CD4-positive, alpha-beta T cell treated with Interleukin-17A for 4 hours (primary cell): ENCODE measurements at regions not wholly inside any gene's neighbourhood (a gene's known extent, or its start where the extent isn't known, plus 50 kb on each side); places are given as distances from the start of the nearest gene placed in this dataset.
"Not testable (repeated sequence)": the region's sequence is repeated elsewhere in the genome, so short reads cannot be mapped to it uniquely, and the experiment has no call there.

Source experiments
- DNase-seq: peaks from one replicate; pipeline ENCODE4 v3.0.0-alpha.2; 2020; ENCODE audit warnings: mixed read lengths

DNA sequence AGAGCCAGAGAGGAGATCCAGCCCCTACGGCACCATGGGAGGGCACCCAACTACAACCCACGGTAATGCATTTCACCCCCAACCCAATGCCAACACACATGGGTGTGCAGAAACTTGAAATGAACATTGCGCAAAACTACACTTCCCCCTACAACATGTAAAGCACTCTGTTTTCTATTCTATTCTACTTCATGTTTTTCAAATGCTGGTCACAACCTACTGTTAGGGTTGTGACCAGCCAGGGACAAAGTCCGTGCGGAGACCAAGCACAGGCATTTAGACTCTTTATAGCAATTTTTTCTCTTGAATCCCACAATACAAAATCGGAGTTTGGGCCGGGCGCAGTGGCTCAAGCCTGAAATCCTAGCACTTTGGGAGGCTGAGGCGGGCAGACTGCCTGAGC, 90.6 kb downstream of the MRPL14 start:
- no peak for DNase-seq

DNA sequence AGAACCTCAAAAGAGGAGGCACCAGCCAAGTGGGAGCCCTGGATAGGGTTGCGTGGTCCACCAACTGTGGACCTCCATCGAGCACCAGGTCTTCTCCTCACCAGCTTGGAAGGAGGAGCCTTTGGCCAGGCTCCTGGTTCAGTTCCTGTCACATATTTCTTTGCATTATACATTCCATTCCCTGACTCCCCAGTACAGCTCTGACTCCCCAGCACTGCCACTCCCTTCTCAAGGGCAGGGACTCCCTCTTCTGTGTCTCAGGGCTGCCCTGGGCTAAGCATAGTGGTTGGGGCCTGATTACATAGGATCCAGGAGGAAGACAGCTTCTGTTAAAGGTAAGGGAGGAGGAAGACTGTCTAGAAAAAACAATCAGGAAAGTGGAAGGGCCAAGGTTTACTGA, 91.1 kb downstream of the MRPL14 start:
- DNase-seq: no peak

DNA sequence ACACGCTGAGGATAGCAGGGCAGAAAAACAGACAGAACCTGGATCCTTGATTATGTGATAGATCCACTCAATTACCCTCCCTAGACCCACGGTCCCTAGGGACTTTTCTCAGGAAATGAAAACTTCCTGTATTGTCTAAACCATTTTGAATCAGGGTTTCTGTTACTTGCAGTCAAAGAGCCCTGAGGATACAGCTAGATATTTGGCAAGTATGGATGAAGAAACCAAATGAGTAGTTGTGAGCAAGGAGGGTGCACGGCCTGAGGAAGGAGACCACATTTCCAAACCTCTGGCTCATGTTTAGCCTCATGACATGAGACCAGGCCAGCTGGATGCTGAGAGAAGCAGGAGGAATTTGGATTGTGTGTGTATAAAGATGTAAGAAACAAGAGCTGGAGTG, 91.6 kb downstream of the MRPL14 start:
- DNase-seq: no peak

DNA sequence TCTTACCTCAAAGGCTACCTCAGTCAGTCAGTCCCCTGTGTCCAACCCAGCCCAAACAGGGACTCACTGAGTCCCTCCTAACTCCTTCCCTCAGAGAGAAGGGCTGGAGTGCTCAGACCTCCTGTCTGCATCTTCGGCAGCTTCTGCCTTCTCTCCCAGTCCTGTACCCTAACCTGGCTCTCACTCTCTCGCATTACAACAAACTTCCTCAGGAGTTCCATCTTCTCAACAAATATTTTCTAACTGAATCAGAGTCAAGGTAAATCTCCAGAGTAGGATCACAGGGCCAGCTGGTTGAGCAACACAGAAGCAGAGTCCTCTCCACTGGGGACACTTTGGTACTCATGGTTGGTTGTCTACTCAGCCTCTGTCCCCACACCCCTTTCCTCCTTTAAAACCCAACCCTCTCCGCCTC, 92.3 kb downstream of the MRPL14 start:
- no peak for DNase-seq

DNA sequence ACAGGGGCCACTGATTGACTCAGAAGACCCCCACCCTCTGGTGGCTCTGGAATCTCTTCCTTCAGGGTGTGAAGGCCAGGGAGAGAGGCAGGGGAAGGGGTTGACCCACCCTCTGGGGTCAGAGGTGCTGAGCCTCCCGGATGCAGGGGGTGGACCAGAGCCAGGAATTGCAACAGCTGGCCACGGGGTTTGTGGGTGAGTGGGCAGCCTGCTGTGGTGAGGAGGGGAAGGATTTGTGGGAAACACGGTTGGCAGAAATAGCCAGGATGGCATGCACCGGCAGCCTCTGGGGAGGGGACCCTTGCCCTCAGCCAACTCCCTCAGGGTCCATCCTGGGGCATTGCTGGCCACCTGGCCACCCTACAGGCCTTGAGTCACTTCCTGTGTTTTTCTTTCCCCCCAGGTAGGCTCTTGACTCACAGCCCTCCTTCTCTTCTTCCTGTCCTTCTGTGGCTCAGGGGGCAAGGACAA, 92.8 kb downstream of the MRPL14 start:
- no peak for DNase-seq

DNA sequence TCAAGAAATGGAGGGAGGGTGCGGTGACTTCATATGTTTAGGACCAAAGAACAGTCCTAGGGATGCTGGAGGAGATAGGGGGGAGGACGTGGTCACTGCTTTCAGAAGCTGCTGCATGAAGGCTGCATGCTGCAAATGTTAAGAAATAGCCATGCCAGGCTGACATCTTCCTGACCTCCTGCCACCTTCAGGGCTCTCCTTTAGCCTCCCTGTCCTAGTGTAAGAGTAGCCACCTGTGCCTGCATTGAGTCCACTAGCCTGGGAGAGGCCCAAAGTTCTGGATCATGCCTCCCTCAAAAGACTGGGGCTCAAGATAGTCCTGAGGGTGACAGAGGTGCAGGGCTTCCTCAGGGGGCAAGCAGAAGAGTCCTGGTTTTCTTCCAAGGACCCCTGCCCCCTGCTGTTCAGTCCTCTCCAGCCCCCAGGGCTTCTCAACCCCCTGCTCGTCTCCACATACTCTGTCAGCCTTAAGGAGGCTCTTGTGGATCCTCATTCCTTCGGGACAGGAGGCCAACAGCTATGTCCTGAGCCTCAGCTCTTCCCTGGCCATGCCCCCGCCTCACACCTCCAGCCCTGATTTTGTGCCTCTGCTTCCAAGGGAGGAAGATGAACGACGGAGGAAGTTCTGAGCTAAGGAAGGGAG, 96.3 kb downstream of the MRPL14 start:
- no peak for DNase-seq

DNA sequence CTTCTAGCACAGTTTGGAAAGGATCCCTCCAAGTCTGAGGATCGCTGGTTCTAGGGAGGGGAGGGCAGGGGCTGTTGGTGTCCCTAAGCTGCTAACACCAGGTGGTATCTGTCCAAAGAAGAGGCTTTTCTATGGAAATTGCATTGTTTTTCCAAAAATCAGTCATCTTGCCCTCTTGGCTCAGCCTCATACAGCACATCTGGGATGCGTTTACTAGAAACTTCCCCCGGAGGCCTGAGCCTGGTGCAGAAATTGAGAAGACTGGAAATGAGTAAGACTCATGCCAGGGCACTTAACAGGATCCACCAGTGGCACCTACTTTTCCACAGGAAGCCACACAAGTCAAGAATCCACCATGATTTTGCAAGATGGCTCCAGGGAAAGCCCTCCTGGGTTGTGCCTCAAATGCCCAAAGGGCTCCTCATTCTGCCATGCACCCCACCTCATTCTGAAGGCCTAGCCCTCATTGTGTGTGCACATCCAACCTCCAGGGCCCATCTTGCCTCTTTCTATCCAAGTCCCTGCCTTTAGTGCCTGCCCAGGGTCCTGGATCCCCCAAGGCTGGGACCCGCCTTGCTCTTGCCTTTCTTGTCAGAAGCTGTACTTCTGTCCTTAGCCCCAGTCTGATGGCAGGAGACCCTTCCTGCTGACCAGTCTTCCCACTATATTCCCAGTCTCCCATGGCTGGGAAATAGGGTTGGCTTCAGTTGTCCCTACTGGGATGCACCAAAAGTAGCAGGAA, 97.6 kb downstream of the MRPL14 start:
- DNase-seq: no peak

DNA sequence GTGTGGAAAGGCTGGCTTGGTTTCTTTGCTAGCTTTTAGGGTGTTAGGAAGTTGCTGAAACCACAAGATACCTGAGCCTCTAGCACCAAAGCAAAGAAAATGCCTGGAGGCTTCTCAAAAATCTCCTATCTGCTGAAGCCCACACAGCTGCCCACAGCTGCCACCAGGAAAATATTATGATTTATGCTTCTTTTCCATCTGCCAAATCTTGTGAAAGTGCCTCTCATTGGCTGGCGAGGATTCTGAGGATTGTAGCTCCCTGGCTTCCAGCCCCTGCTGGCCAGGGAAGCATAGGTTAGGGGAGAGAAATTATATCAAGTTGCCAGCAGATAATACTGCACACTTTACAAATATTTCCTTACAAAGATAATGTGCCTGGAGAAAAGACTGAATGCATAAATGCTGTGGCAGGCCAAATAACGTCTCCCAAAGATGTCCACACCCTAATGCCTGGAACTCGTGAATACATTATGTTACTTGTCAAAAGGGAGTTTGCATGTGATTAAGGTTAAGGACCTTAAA, 98.4 kb downstream of the MRPL14 start:
- no peak for DNase-seq

DNA sequence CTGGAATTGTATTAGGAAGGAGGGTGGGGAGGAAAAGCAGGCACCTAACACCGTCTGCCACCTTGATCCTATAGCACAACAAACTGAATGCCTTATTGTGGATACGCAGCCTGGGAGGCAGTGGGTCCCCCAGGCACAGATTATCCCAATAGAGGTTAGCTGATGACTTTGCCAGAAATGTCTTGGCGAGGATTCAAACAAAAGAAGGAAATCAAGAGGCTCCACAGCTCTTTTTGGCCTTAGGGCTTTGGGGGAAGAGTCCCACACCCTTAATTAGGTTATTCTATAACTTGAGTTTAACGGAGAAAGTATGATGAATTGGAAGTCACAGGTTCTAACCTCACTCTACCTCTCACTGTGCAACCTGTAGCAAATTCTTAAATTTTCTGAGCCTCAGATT, 102.0 kb downstream of the MRPL14 start:
- no peak for DNase-seq

DNA sequence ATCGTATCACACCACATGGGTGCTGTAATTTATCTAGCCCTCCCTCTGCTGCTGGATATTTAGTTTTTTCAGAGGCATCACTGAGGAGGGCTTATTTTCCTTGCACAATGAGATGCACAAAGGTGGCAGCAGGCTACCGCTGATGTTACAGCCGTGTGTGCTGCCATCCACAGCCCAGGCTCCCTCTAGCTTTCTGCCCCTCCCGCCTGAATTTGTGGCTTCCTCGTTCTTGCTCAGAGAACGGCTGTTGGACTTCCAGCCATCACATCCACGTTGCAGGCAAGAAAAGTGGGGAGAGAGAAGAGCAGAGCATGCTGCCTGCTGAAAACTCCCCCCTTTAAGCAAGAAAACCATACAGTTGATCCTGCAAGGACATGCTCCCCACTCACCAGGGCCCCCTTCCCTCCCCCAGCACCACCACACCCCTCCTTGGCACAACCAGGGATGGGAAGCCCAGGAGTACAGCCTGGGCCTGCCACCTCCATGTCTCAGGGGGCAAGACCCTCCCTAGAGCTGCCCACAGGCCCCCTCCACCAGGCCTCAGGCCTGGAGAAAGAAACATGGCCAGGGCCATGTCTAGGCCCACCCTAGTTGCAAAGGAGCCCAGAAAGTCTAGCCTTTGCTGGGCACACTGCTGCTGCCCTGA, 102.6 kb downstream of the MRPL14 start:
- DNase-seq: no peak

DNA sequence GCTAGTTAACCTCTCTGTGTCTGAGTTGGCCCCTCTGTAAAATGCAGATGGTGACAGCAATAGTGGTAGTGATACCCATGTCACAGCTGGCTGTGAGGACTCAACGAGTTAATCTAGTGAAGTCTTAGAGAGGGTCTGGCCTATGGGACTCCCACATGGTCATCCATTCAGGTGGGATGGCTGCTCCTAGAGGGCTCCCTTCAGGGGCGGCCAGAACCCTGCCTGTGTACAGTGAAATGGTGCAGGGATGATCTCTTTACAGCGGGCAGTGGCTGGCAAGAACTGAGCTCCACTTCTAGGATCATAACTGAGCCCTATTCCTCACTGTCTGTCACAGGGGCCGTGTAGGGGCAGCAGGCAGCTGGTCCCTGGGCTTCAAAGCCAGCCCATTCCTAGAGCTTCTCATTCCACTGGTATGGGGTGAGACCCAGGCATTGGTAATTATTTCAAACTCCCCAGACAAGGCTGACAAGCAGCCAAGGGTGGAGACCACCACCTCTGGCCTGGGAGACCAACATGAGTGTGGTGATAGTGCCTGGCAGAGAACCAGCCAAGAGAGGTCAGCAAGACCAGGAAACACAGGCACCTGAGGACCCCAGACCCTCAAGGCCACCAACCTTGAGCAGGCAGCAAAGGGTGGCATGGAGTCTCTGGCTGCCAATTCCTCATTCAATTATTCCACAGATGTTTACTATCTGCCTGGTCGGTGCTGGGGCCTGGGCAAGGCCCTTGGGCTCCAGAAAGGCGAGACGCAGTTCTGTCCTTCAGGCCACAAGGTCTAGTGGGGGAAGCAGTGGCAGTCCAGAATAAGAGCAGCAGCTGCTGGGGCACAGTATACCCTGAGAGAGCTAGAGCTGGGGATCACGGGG, 103.4 kb downstream of the MRPL14 start:
- DNase-seq: no peak

DNA sequence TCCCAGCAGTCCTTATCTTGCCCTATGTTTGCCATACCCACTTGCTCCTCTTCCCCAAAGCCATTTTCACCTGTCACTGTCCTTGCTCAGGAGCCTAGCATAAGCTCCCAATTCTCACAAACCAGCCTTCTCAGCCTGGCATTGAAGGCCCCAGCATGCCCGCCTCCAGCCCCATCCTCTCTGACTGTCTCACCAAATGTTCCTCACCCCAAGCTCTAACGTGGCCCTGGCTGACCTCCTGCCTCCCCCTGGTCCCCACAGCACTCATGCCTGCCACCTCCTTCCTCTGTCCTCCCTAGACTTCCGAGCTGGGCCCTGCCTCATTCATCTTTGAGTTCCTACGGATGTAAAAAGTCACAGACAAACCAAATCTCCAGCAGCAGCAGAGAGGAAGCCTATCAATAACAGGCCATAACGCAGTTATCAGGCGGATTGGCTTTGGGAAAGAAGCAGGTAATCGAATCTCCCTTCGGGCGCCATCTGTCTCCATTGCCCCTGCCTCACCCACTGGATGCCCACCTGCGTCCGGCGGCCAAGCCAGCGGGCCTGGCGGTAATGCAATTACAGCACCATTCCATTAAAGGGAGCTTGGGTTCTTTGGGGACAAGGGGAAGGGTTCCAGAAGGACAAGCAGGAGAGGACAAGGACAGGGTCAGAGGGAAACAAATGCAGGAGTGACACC, 104.4 kb downstream of the MRPL14 start:
- no peak for DNase-seq

DNA sequence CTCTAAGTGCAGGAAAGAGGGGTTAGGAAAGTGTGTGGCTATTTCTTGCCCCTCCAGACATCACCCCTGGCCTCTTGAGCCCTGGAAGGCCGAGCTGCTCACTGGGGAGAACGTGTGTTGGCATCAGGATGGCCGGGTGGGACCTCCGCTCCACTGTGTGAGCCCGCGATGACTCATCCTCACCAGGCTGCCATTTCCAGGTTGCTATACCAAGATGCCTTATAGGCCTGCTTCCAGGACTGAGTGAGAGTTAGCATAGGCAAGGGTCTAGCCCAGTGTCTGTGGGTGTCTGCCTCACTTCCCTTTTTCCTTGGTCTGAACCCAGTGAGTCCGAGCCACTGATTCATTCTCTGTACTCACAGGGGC, 105.0 kb downstream of the MRPL14 start:
- DNase-seq: no peak

DNA sequence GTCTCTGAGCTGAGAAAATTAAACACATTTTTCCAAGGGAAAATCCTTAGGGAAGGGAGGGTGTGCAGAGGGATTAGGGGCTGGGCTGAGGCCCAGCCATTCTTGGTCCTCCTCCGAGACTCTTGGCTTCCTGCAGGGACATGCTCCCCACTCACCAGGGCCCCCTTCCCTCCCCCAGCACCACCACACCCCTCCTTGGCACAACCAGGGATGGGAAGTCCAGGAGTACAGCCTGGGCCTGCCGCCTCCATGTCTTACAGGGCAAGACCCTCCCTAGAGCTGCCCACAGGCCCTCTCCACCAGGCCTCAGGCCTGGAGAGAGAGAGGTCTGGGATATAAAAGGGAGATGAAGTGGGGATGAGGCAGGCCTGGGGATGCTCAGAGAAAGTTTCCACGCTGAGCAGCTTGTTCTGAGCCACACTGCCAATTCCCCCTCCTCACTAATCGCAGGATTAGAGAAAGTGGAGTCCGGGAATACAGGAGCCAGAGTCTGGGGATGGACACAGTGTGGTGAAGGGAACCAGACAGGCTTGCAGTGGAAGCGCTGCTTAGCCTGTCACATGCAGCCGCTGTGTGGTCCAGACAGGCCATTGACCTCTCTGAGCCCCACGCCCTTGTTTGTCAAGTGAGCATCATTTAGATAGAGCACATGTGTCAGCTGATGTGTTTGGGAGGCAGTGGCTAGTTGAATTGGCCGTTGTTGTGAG, 105.5 kb downstream of the MRPL14 start:
- DNase-seq: no peak

DNA sequence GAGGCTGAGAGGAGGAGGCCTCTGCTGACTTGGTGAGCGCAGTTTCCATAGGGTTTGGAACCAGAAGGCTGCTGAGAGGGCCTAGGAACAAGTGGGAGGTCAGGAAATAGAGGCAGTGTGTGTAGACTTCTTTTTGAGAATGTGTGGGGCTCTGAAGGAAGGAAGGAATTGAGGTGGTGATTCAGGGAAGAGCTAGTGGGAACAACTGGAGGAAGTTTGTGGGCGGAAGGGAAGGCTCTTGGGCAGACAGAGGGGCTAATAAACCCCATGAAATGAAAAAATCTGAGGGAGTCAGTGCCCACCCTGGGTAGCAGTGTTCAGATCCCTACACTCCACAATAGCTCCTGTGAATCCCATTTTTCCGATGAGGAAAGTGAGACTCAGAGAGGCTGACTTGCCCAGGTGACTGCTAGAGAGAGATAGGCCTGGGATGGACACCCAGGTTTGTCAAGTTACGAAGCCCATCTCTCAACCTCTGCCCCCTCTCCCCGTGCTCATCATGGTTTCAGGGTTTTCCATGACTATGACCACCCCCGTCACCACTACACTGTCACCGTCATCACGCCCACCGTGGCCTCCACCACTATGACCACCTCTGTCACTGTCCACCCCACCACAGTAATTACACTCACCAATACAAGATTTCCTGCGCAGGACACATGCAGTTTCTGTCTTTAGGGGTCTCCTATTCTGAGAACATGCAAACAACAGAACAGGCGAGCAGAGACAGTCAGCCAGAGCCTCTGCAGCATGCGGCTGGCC, 106.4 kb downstream of the MRPL14 start:
- DNase-seq: no peak

DNA sequence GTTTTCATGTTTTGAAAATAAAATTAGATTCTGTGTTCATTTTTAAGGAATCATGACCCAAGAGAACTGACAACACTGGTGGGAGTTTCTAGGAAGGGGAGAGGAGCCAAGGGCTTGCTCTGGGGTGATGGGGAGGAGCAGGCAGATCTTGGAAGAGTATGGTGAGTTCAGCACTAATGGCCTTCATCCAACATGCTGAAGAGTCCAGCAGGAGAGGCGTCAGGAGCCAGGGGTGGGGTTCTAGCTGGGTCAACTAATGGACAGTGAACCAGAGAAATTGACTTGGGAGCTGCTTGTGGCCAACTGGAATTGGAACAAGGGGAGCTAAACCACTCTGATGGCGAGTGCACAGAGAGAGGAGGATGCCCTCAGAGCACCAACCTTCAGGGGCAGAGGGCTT, 107.1 kb downstream of the MRPL14 start:
- no peak for DNase-seq

DNA sequence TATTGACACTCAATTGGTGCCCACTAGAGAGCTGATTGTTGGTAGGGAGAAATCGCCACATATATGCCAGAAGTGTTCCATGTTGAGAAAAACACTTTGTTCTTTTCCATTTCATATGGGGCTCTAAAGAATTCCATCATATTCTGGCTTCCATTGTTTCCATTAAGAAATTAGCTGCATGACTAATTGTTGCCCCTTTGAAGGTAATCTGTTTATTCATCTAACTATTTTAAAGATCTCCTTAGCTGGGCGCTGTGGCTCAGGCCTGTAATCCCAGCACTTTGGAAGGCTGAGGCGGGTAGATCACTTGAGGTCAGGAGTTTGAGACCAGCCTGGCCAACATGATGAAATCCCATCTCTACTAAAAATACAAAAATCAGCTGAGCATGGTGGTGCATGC, 109.9 kb downstream of the MRPL14 start:
- DNase-seq: not testable (repeated sequence)

DNA sequence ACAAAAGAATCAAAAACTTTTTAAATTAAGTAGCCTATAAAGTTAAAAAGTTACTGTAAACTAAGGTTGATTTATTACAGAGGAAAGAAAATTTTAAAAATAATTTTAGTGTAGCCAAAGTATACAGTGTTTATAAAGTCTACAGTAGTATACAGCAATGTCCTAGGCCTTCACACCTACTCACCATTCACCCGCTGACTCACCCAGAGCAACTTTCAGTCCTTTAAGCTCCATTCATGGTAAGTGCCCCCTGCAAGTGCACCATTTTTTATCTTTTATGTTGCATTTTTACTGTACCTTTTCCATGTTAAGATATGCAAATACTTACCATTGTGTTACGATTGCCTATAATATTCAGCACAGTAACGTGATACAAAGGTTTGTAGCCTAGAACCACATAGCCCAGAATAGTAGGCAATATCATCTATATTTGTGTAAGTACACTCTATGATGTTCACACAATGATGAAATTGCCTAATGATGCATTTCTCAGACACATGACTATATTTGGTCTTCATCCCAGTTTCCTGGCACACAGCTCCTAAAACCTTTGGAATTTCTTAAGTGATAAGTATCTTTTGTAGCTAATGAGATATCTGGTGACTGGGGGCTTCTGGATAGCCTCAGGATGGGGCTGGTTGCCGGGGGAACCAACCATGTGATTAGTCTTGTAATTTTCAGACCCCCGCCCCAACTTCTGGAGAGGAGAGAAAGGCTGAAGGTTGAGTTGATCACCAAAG, 111.0 kb downstream of the MRPL14 start:
- DNase-seq: no peak

DNA sequence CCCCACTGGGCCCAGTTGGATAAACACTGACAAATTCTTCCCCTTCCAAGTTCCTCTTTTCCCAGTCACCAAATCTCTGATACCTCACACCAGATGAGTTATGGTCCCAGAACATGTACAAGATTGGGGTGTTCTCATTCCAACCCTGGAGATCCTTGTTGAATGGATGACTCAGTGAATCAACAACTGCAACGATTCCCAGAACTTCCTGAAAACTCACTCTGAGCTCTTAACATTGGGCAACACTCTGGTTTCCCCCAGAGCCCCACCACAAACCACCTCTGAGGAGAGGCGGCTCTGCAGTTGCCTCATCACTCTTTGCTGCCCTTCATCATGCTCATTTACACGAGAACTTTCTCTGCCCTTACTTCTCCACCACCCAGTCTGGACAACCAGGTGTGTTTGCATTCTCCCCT, 115.2 kb downstream of the MRPL14 start:
- DNase-seq: no peak

DNA sequence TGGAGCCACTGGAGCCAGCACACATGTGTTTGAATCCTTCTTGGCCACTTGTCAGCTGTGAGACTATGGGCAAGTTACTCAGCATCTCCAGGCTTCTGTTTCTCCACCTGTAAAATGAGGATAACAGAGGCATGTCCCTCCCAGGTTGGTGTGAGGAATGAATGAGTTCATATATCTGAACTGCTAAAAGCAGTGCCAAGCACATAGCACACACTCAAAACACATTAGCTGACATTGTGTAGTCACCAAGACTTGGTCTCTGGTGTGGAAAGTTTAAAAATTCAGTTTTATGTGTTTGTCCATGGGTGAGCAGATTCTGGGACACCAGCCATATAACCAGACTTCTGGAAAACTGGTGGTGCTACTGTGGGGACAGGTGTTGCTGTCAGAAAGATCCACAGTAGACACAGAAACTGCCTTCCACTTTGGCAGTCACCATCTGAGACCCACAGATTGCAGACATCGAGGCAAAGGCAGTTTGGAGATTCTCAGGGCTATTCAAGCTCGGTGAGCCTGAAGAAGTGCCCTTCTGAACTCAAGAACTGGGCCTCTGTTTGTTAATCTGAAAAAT, 115.8 kb downstream of the MRPL14 start:
- DNase-seq: no peak
